ENCODE measurements at regions not wholly inside any gene's neighbourhood (a gene's known extent, or its start where the extent isn't known, plus 50 kb on each side); places are given as distances from the start of the nearest gene placed in this dataset.

DNA sequence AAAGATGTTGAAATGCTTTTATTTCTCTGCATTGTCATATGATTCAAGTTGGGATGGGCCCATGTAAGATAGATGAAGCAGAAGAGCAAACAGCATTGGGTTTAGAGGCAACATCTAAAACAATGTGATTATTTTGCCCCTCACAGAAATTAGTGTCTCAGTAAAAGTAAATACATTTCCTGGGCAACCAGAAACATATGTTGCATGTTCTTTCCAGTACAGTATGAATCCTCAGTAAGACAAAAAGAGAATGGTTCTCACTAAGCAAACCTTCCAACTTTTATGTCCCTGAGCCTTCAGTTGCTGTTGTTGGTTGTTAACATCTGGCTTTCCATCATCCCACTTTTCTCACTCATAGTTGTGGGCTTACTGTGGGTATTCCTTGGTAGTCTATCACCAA, 222.5 kb upstream of the PRPS1L1 start:
- DNase-seq (ENCODE audit: low spot score), result no peak

DNA sequence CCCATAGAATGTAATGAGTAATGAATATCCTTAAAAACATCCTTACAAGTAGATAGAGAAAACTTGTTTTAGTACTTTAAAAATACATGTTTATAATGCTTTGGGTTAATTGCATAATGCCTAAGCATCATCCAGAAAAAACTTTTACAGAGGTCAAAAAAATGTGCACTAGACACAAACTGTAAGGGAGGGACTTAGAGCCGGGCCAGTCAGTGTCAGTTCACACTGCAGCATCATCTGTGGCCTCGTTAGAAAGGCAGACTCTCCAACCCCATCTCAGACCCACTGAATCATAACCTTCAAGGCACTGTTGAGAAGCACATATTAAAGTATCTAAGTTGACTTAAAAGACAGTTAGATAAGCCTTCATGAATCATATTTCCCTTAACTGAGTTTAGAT, 230.1 kb upstream of the PRPS1L1 start:
- no peak for DNase-seq (ENCODE audit: low spot score)

DNA sequence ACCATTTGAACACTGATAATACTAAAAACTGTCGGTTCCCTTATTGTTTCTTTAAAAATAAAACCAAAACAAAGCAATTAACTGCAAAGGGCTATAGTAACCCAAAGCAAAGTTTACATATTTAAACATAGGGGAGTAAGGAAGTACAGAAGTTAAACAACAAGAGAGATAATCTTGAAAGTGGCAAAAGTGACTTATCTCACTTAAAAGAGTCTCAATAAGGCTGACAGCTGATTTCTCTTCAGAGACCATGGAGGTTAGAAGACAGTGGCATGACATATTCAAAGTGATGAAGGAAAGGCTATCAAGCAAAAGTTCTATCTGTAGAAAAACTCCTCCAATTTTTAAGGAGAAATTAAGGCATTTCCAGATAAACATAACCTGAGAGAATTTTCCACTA, 233.5 kb upstream of the HDAC9 start:
- no peak for DNase-seq (ENCODE audit: low spot score)

DNA sequence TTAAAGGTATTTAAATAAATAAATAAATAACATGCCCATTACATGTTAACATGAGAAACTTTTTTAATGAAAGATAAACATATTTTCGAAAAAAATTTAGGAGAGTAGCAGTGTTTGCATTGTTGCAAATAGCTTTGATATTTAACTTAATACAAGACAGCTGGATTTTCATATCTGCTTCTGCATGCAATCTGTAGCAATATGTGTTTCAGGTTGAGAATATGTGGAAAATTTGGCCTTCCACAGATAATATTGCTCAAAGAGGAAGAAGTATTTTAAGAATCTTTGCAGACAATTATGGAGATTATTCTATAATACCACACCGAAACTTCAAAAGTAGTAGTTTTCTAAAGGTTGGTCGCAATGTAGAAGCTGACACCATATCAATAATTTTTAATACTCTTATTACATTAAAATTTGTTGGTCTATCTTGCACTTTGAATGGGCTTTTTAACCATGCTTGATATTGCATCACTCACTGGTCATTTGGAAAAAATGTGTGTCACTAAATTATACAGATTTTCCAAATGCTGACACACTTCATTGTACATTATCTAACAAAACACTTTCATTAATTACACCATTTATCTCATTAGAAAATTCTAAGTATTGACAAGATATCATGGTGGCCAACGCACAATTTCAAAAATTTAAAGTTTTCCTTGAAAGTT, 229.8 kb upstream of the HDAC9 start:
- no peak for DNase-seq (ENCODE audit: low spot score)

DNA sequence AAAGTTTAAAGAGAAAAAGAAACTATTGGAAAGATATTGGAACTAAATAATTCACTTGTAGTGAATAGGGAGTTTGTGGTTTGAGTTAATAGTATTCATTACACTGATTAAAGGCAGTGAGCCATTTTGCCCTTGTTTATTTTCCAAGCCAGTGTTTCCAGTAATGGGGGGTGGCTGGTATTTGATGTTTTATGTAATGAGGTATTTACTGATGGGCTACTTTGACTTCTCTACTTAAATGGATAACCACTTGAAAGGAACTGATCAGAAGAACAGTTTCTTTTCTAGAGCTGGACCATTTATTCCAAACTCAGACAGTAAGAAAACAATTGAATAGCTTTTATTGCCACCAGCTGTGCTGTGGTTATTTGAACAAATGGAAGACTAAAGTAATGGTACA, 227.0 kb upstream of the HDAC9 start:
- DNase-seq (ENCODE audit: low spot score), result no peak

DNA sequence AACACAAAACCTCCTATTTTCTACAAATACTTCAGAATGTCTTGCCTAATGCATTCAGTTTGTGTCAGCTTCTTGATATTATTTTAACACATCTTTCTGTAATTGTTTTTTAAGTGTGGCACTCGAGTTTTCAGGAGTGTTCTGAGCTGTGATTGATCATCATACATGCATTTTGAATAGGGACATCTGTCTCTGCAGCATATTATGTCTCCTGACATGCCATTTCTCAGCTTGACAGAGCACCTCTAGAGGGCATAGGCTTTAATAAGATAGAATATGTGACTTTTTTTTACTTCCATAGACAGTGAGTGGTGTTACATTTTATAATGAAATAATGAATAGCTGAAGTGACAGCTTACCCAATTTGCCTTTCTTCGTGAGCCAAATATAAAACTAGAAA, 219.2 kb upstream of the HDAC9 start:
- no peak for DNase-seq (ENCODE audit: low spot score)

DNA sequence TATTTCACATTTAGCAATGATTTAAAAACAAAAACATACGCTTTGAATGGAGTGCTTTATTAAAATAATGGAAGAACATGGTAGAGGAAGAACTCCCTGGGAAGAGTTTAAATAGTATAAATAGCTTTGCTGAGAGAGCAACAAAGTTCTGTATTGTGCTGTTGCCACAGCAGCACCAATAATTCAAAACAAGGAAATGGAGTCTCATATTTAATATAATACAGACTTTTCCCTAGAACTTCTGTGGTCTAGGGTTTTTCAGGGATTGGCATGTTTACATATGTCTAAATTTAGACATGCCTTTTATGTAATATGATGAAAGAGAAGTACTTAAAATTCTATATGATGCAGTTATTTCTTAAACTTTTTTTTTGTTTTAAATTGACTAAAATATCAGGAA, 217.2 kb upstream of the HDAC9 start:
- no peak for DNase-seq (ENCODE audit: low spot score)

DNA sequence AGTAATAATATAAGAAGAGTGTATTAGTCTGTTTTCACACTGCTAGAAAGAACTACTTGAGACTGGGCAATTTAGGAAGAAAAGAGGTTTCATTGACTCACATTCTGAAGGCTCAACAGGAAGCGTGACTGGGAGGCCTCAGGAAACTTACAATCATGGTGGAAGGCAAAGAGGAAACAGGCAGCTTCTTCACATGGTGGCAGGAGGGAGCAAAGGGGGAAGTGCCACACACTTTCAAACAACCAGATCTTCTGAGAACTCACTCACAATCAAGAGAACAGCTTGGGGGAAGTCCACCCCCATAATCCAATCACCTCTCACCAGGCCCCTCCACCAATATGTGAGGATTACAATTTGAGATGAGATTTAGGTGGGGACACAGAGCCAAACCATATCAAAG, 212.5 kb upstream of the HDAC9 start:
- no peak for DNase-seq (ENCODE audit: low spot score)

DNA sequence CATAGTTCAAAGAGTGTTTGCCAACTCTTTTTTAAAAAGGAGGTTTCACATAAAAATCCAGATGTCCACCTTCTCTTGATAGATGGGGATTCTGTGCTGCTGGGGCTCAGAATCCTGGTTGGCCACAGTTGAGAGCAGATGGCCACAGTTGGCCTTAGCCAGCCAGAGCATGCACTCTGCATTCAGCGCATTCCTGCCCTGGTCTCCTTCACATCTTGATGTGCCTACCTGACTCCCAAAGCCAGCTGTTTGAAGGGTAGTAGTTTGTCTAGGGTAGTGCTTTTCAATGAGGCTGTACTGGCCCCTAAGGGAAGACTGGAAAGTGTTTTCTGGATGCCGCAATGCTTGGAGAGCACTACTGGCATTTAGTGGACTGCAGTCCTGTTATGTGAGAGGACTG, 208.1 kb upstream of the HDAC9 start:
- DNase-seq (ENCODE audit: low spot score), result no peak

DNA sequence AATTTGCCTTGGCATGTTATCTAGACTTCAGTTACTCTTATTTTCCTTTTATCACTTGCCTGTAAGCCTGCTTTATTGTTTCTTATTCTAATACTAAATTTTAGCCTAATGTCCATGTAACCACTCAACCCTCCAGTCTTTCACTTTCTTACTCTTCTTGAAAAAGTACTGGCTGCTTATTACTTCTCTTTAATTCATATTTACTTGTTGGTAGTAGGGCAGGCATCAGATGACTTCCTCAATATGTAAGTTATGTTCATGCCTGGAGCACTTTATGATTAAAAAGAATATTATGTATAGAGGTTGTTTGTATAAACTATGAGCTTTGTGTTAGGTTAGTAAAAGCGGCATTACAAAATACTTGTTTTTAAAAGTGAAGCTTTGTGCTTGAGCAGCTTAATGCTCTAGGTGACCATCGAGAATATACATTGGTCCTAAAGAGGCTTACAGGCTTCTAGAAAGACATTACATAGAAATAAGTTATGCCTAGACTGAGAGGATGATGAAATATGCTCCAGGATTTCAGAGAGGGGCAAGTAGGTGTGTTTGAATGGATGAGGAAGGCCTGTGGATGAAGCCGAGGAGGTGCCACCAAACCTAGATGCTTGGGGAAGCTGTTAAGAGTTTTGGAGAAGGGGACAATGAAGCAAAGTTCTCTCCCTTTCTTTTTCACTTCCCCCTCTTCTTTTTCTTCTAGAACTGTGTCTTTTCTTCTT, 207.1 kb upstream of the HDAC9 start:
- DNase-seq (ENCODE audit: low spot score), result no peak

DNA sequence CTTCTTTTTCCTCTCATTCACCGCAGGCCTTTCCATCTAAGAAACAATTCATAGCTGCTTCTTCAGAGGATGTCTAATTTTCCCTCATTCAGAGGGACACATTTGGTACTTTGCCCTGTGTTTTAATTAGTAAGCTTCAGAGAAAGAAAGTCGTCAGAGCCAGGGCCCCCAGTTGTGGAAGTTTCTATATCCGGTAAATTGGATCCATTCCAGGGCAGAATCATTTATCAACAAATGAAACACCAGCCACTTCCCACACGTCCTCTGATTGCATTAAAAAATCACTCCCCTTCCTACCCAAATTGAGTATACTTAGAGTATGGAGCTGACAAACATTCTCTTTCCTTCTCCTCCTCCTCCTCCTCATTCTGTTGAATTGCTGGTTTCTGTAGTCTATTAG, 205.8 kb upstream of the HDAC9 start:
- no peak for DNase-seq (ENCODE audit: low spot score)

DNA sequence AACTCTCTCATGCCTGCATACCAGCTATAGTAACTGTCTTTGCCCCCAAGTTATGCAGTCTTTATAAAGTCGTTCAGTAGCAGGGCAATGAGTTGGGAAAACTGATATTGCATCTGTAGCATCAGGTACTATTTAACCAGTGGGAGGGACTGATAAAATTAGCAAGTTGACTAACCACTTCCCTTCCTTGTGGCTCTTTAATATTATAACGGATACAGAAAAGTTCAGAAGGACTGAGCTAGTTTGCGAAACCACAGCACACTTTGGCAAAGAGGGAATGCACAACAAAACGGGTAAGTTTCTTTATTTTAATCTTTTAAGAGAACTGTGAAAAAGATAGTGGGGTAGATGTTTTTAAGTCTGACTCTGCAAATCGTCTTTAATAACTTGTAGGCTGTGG, 205.3 kb upstream of the HDAC9 start:
- no peak for DNase-seq (ENCODE audit: low spot score)

DNA sequence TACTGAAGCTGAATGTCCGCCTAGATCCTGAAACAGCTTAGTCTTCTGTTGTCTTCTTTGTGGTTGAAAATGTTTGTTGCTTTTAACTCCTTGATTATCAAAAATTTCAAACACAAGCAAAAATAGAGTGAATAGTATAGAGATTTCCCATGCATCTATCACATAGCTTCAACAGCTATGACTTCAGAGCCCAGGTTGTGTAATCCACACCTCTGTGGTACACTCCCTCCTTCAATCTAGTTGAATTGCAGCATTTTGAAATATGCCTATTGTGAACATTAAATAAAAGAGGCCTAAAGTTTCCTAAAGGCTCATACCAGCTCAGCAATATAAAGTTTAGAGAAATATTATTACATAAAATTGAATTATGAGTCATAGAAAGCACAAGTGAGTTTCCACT, 204.7 kb upstream of the HDAC9 start:
- DNase-seq (ENCODE audit: low spot score), result no peak

DNA sequence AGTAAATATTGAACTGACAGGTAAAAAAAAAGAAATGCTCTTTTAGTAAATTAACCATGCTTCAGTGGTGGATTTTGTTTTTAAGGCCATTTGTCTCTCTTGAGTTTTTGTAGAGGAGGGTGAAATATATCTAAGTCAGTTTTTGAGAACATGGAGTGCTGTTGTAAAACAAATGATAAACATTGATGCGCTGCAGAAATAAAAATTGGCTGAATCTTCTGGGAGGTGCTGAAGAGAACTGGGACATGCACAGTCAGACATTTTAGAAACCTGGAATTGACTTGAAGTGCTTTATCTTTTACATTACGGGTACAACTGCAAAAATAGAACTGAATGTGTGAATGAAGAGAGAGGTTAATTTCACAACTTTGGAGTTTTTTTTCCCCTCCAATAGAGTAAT, 203.0 kb upstream of the HDAC9 start:
- no peak for DNase-seq (ENCODE audit: low spot score)

DNA sequence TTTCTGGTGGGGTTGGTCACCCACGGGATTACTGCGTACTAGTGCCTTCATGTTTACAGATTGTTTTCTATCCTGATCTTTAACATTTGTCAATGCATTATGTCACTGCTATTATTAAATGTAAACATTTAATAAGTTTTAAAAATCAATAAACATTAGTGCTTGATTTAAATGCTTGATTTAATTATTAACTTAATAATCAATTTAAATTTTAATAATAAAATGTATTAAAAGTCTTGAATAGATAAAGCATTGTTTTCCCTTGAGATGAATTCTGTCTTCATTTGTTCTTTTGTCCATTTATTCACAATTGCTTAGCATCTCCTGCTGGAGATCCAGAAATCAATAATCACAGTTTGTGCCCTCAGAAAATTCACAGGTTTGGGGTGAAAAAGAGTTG, 201.8 kb upstream of the HDAC9 start:
- no peak for DNase-seq (ENCODE audit: low spot score)

DNA sequence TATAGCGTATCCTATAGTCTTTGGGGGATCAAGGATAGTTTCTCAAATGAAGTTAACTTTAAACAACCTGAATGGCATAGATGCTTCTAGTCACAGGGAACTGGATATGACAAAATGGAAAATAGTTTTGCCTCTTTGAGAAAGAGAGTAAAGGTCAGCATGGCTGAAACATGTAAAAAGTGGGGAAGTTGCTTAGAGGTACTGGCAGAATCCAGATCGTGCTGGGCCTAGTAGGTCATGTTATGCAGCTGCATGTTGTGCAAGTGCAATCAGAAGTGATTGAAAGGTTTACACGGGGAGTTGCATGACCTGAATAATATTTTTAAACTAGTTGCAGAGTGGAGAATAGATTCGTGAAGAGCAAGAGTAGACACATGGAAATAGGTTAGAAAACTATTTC, 201.1 kb upstream of the HDAC9 start:
- no peak for DNase-seq (ENCODE audit: low spot score)

DNA sequence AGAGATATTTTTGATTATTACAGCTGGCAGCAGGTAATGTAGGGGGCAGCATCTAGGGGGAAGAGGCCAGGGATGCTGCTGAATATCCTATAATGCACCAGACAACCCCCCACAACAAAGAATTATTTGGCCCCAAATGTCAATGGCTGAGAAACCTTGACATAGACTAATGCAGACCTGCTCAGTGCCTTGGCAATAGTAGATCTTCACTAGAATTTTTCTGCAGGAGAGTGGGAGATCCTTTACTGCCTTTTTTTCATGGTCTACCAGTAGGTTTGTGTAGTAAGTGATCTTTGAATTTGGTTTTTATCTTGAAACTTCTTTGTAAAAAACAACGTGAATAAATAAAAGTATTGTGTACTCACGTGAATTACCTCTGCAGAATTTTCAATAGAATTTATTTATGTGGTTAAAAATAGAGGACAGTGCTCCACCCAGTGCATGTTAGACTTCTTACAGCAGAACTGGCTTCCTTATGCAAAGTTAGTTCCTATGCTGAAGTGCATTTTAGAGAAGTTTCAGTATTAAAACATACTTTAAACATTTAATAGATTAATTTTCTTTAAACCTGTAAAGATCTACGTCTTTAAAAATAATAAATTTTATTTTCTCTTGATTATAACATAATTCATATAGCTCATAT, 199.6 kb upstream of the HDAC9 start:
- DNase-seq (ENCODE audit: low spot score), result no peak

DNA sequence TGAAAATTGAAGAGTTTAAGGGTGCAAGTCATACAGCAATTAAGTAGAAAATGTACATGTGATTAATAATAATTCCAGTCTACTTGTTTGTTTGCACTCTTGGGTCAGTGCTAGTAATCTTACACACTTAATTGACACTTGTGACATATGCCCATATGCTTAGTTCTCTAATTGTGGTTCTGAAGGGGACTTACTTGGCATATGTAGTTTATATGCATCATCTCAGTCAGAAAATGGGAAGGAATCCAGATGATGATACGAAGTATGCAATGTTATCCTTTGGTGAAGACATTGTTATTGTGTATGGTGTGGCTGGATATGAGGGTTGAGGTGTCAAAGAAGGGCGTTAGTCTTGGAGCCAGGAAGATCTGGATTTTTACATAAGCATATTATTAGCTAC, 193.5 kb upstream of the HDAC9 start:
- DNase-seq (ENCODE audit: low spot score), result no peak

DNA sequence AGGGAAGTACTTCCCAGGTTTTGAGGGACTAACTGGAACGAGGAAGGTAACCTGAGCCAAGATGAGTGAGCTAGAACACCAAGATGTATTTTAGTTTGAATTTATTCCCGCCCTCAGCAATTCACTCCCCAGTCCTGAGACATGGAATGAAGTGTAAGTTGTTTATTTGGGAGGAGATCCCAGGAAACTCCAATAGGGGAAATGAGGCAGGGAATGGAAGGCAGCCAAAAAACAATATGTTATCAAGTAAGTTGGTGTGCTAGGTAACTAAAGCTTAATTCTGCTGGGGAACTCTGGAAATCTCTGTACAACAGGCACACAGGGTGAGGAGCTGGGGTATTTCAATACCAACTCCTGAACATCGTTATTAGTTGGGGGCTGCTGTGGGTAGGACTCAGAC, 189.7 kb upstream of the HDAC9 start:
- DNase-seq (ENCODE audit: low spot score), result no peak

DNA sequence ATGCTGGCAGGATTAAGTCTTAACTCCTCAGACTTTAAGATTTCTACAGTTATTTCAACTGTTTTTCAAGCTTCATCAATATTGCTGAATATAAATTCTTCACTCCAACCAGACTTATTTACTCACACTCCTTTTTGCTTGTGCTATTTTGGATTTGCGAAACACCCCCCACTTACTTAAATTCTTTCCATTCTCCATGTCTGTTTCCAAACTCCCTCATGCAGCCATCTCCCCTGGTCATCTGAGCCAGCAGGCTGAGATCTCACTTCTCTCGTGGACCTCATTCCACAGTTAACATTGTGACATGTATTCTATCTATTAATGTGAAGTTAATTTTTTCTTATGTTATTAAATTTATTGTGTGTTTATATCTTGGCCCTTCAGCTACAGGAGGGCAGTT, 188.9 kb upstream of the HDAC9 start:
- no peak for DNase-seq (ENCODE audit: low spot score)

DNA sequence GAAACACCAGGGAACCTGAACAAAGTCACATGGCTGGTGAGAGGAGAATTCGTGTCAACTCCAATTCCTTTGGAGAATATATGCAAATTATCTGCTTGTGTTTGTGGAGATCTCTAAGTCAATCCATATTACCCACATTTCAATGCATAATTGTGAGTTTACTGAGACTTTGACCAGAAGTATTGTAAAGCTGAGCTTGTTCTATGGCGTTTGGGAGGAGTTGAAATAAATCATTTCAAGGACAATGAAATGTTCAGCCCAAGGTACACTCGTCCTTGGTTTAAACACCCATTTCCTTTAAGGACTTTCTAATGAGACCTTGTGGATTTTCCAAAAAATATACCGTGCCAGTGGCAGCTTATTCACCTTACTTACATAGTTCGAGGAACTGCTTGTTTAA, 186.6 kb upstream of the HDAC9 start:
- DNase-seq (ENCODE audit: low spot score), result no peak

DNA sequence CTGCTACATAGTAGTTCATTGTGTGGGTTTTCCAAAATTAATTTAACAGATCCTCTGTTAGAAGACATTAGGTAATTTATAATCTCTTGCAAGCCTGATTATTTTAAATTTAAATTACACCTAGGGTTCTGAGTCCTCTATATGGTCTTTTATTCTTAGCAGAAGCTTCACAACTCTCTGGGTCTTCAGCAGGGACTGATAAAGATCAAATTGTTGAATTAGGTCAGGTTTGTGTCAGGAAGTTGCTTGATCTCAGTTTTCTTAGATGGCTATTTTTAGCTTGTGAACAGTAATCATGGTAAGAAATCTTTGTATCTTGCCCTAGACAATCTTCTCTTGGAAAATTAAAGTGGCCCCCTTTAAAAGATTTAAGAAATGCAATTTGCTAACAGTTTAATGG, 183.1 kb upstream of the HDAC9 start:
- DNase-seq (ENCODE audit: low spot score), result no peak

DNA sequence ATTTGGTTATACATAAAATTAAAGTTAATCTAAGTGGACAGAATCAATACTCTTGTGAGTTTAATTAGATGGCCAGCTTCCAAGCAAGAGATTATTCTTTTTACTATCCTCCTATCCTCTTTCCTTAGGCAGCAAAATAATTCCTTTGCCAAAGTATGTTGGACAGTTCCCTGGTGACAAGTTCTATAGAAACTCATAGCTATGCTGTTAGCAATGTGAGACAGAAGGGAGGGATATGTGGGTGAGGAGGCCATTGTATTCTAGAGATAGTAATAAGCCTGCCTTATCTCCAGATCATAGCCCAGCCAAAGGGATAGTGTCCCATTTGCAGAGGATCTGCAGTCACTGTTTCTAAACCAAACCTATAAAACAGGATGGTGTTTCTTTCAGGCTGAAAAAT, 181.6 kb upstream of the HDAC9 start:
- no peak for DNase-seq (ENCODE audit: low spot score)

DNA sequence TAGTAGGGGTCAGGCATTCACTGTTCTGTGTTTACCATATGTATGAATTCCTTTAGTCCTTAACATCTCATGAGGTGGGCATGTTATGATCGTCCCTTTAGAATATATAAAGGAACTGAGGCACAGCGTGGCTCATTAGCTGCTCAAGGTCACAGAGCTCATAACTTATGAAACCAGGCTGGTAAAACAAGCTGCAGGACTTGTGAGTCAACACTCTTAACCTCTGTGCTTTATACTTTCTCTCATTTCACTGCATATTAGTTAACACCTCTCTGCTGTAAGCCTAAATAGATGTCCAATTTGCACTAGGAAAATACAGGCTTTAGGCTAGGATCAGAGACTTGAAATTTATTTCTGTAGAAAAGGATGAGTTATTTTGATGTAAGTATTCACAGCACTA, 180.3 kb upstream of the HDAC9 start:
- no peak for DNase-seq (ENCODE audit: low spot score)

Data from pons (tissue), 1 donor.